IMR-90 (cell line): ENCODE measurements at regions not wholly inside any gene's neighbourhood (a gene's known extent, or its start where the extent isn't known, plus 50 kb on each side); places are given as distances from the start of the nearest gene placed in this dataset.

Experiments
- ATAC-seq: fragments of 200-7000 bp; cut with Tn5 transposase; 2 replicates; pipeline ENCODE4 v1.9.1; 2020; ENCODE audit warnings: low read depth, mild to moderate bottlenecking, moderate library complexity
- BruUV-seq: library from RNA; stranded (reverse); fragments of 400-500 nt; replicated peaks from 2 replicates; lab custom pipeline; 2021; lab: Mats Ljungman, UMichigan
- CTCF ChIA-PET: fragments of 300-600 bp; formaldehyde crosslinking; extraction: SDS; loops from one replicate; lab custom pipeline; 2021; ENCODE audit warnings: antibody characterized with exemption; lab: Yijun Ruan, JAX
- POLR2A ChIA-PET: fragments of 300-600 bp; sonication (Branson Sonifier 250); formaldehyde crosslinking; loops from one replicate; lab custom pipeline; 2022; ENCODE audit warnings: antibody characterized with exemption; ENCODE audit not compliant: unreplicated experiment; lab: Charles Lee
- DNase-seq: peaks from one replicate; pipeline ENCODE4 v3.0.0; 2013
- H2AFZ ChIP-seq: replicated peaks from 2 replicates; pipeline ENCODE3; 2013; ENCODE audit warnings: low read length, mild to moderate bottlenecking; ENCODE audit not compliant: poor library complexity
- H2AK5ac ChIP-seq: 2 replicates; pipeline ENCODE4 v1.6.1; 2013; ENCODE audit warnings: low read depth, low read length, inconsistent platforms
- H2AK9ac ChIP-seq: replicated peaks from 2 replicates; pipeline ENCODE3; 2013; ENCODE audit warnings: mild to moderate bottlenecking, low read depth, low read length, moderate library complexity; ENCODE audit not compliant: poor library complexity
- H2BK120ac ChIP-seq: 2 replicates; pipeline ENCODE4 v1.6.1; 2013; ENCODE audit warnings: low read depth, low read length, inconsistent platforms
- H2BK15ac ChIP-seq: 3 replicates; pipeline ENCODE4 v1.6.1; 2013; ENCODE audit warnings: low read depth, low read length, inconsistent platforms
- H2BK20ac ChIP-seq: 2 replicates; pipeline ENCODE4 v1.6.1; 2013; ENCODE audit warnings: low read depth, mild to moderate bottlenecking, inconsistent platforms, low read length, moderate library complexity
- H2BK5ac ChIP-seq: 2 replicates; pipeline ENCODE4 v1.6.1; 2013; ENCODE audit warnings: mild to moderate bottlenecking, low read depth, low read length, inconsistent platforms; ENCODE audit not compliant: poor library complexity, severe bottlenecking
- H3K14ac ChIP-seq: replicated peaks from 2 replicates; pipeline ENCODE4 v1.6.1; 2013; ENCODE audit warnings: low read depth, low read length, inconsistent platforms
- H3K18ac ChIP-seq: 2 replicates; pipeline ENCODE4 v1.6.1; 2013; ENCODE audit warnings: low read depth, low read length, control low read depth
- H3K23ac ChIP-seq: 2 replicates; pipeline ENCODE4 v1.6.1; 2013; ENCODE audit warnings: low read depth, low read length, inconsistent platforms
- H3K27ac ChIP-seq: 2 replicates; pipeline ENCODE4 v1.5.1; 2013; ENCODE audit warnings: mild to moderate bottlenecking, control low read depth, low read length; ENCODE audit not compliant: insufficient read depth
- H3K27me3 ChIP-seq: 2 replicates; pipeline ENCODE4 v1.6.1; 2013; ENCODE audit warnings: low read length; ENCODE audit not compliant: control insufficient read depth, insufficient read depth
- H3K36me3 ChIP-seq: 2 replicates; pipeline ENCODE4 v1.6.1; 2013; ENCODE audit warnings: low read length, mixed read lengths; ENCODE audit not compliant: control insufficient read depth, insufficient read depth
- H3K4ac ChIP-seq: 2 replicates; pipeline ENCODE4 v1.6.1; 2013; ENCODE audit warnings: low read depth, low read length, inconsistent platforms
- H3K4me1 ChIP-seq: 2 replicates; pipeline ENCODE4 v1.6.1; 2013; ENCODE audit warnings: low read length, mixed read lengths; ENCODE audit not compliant: control insufficient read depth, insufficient read depth
- H3K4me2 ChIP-seq: 2 replicates; pipeline ENCODE4 v1.6.1; 2013; ENCODE audit warnings: low read depth, mild to moderate bottlenecking, control low read depth, low read length, moderate library complexity
- H3K4me3 ChIP-seq: 2 replicates; pipeline ENCODE4 v1.5.1; 2013; ENCODE audit warnings: low read depth, mild to moderate bottlenecking, control low read depth, low read length, moderate library complexity; ENCODE audit not compliant: insufficient read depth
- H3K56ac ChIP-seq: 2 replicates; pipeline ENCODE4 v1.6.1; 2013; ENCODE audit warnings: low read length, inconsistent platforms; ENCODE audit not compliant: insufficient read depth; ENCODE audit errors: extremely low read depth
- H3K79me1 ChIP-seq, 2 experiments: 2 replicates each; pipeline ENCODE4 v1.6.1; 2013; ENCODE audit warnings: low read length in 2 of 2, inconsistent platforms in 1 of 2, low read depth in 1 of 2
- H3K9ac ChIP-seq: 2 replicates; pipeline ENCODE4 v1.6.1; 2013; ENCODE audit warnings: low read depth, low read length, control low read depth
- H3K9me1 ChIP-seq: 2 replicates; pipeline ENCODE4 v1.6.1; 2013; ENCODE audit warnings: low read length, inconsistent platforms; ENCODE audit not compliant: insufficient read depth
- H3K9me3 ChIP-seq: 2 replicates; pipeline ENCODE4 v1.6.1; 2013; ENCODE audit warnings: low read length; ENCODE audit not compliant: control insufficient read depth, insufficient read depth
- H4K20me1 ChIP-seq: 2 replicates; pipeline ENCODE4 v1.6.1; 2013; ENCODE audit warnings: low read length, inconsistent platforms; ENCODE audit not compliant: insufficient read depth
- H4K5ac ChIP-seq: 2 replicates; pipeline ENCODE4 v1.6.1; 2013; ENCODE audit warnings: mild to moderate bottlenecking, low read depth, low read length, control low read depth
- H4K8ac ChIP-seq, 2 experiments: 2 replicates each; pipeline ENCODE4 v1.6.1; 2013; ENCODE audit warnings: low read depth in 2 of 2, low read length in 2 of 2, control low read depth in 1 of 2, inconsistent platforms in 1 of 2
- H4K91ac ChIP-seq: 2 replicates; pipeline ENCODE4 v1.6.1; 2013; ENCODE audit warnings: low read depth, low read length, inconsistent platforms; ENCODE audit not compliant: insufficient read depth
- BHLHE40 ChIP-seq: fragments of 150-350 bp; IDR thresholded peaks from 2 replicates; pipeline ENCODE4 v1.6.1; 2016; ENCODE audit warnings: mild to moderate bottlenecking, low read depth, low read length
- CEBPB ChIP-seq: IDR thresholded peaks from 2 replicates; pipeline ENCODE4 v1.6.1; 2012; ENCODE audit warnings: low read depth, low read length, improper control_type of control experiment
- CHD1 ChIP-seq: IDR thresholded peaks from 2 replicates; pipeline ENCODE4 v1.6.1; 2012; ENCODE audit warnings: low read depth, low read length, improper control_type of control experiment
- FOS ChIP-seq: fragments of 150-350 bp; IDR thresholded peaks from 2 replicates; pipeline ENCODE4 v1.6.1; 2016; ENCODE audit warnings: low read depth, low read length
- MAFK ChIP-seq: IDR thresholded peaks from 2 replicates; pipeline ENCODE4 v1.6.1; 2012; ENCODE audit warnings: low read depth, low read length, improper control_type of control experiment
- MAZ ChIP-seq: IDR thresholded peaks from 2 replicates; pipeline ENCODE4 v1.6.1; 2012; ENCODE audit warnings: low read depth, mild to moderate bottlenecking, low read length, improper control_type of control experiment, moderate library complexity, borderline replicate concordance
- MXI1 ChIP-seq: IDR thresholded peaks from 2 replicates; pipeline ENCODE4 v1.6.1; 2012; ENCODE audit warnings: low read depth, mild to moderate bottlenecking, low read length, moderate library complexity, borderline replicate concordance
- NFE2L2 ChIP-seq: fragments of 150-350 bp; IDR thresholded peaks from 2 replicates; pipeline ENCODE4 v1.6.1; 2016; ENCODE audit warnings: low read depth, mild to moderate bottlenecking, low read length
- POLR2A ChIP-seq: IDR thresholded peaks from 2 replicates; pipeline ENCODE4 v1.6.1; 2012; ENCODE audit warnings: mild to moderate bottlenecking, low read depth, low read length
- RAD21 ChIP-seq: IDR thresholded peaks from 2 replicates; pipeline ENCODE4 v1.6.1; 2012; ENCODE audit warnings: low read length, improper control_type of control experiment
- RCOR1 ChIP-seq: IDR thresholded peaks from 2 replicates; pipeline ENCODE4 v1.6.1; 2012; ENCODE audit warnings: mild to moderate bottlenecking, low read length, improper control_type of control experiment; ENCODE audit not compliant: insufficient replicate concordance
- RFX5 ChIP-seq: IDR thresholded peaks from 2 replicates; pipeline ENCODE4 v1.8.0; 2012; ENCODE audit warnings: low read depth, mild to moderate bottlenecking, low read length, moderate library complexity
- SMC3 ChIP-seq: fragments of 150-350 bp; IDR thresholded peaks from 2 replicates; pipeline ENCODE4 v1.6.1; 2016; ENCODE audit warnings: low read depth, mild to moderate bottlenecking, antibody characterized with exemption, low read length, moderate library complexity
- WGBS, 2 experiments: methylation state at CpG; one replicate each; pipeline versions ENCODE4 v1.1.5 to v1.1.7; 2013; ENCODE audit warnings: missing lambda C conversion rate in 2 of 2; ENCODE audit not compliant: insufficient read length in 1 of 2; ENCODE audit errors: extremely low coverage in 2 of 2; 5-methylcytosine and 5-hydroxymethylcytosine counted together
- dilution Hi-C: fragments of 300-500 bp; cut with HindIII; formaldehyde crosslinking; loops from one replicate; pipeline ENCODE4 v1.14.3; 2018; ENCODE audit warnings: low sequenced_read_pairs; ENCODE audit not compliant: unreplicated experiment
- in situ Hi-C: fragments of 300-500 bp; cut with MboI; formaldehyde crosslinking; loops from 3 replicates; pipeline ENCODE4 v1.14.3; 2019; ENCODE audit warnings: low sequenced_read_pairs, inconsistent platforms, mixed read lengths
- intact Hi-C: fragments of 100-400 bp; cut with micrococcal nuclease; formaldehyde crosslinking; loops from 2 replicates; pipeline ENCODE4 v1.10.0; 2022
- TF ChIP-seq, protein P1 (sequence below): conservative IDR thresholded peaks from 2 replicates; pipeline ENCODE4 v1.5.1; 2012; ENCODE audit warnings: mild to moderate bottlenecking, low read depth, low read length, improper control_type of control experiment
- TF ChIP-seq, protein P2 (sequence below): fragments of 150-350 bp; IDR thresholded peaks from 2 replicates; pipeline ENCODE4 v1.6.1; 2016; ENCODE audit warnings: low read depth, mild to moderate bottlenecking, low read length, moderate library complexity, borderline replicate concordance
- TF ChIP-seq, protein P3 (sequence below): fragments of 150-350 bp; IDR thresholded peaks from 2 replicates; pipeline ENCODE4 v1.6.1; 2017; ENCODE audit warnings: mild to moderate bottlenecking, antibody characterized with exemption, low read length, low read depth

DNA sequence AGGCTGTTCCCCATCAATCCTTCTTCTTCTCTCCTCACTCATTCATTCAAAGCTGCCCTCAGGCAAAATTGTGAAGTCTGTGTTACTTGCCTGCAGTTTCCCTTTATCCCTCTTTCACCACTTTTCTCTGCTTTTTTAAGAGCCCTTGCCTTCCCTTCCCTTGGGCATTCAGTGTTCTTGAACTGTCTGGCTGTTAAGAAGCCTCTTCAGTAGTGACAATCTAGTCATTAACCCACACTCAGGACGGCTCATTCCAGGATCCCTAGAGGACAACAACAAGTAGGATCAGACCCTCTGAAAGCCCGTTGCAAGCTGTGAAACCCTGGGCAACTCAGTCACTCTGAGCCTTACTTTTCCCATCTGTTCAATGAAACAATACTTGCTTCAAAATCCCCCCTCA, 615.7 kb downstream of the EPHA4 start:
- Histone ChIP-seq H2BK15ac (no peak overlapping the region), H3K18ac (no peak overlapping the region), H3K4me3 (no peak overlapping the region), H3K9ac (no peak overlapping the region), H3K56ac (no peak overlapping the region), H4K20me1 (no peaks in the 10 kb centered on the region), H3K79me1 (no peaks in the 10 kb centered on the region), H3K4me2 (no peak overlapping the region), H4K5ac (no peak overlapping the region), H3K9me3 (no peaks in the 10 kb centered on the region), H3K27ac (no peak overlapping the region), H3K27me3 (peaks cover 6% of the 10 kb centered on the region), H3K4ac (no peak overlapping the region), H4K8ac (no peak overlapping the region), H3K4me1 (no peaks in the 10 kb centered on the region), H2AFZ (no peak overlapping the region), H3K23ac (no peak overlapping the region), H3K36me3 (no peaks in the 10 kb centered on the region), H3K14ac (no peak overlapping the region), H2AK5ac (no peak overlapping the region), H2BK20ac (no peak overlapping the region), H4K91ac (no peak overlapping the region), H2BK5ac (no peak overlapping the region), H2BK120ac (no peak overlapping the region), H2AK9ac (no peak overlapping the region), H3K9me1 (no peaks in the 10 kb centered on the region)
- dilution Hi-C loops (no loop called here), intact Hi-C loops (loop anchor here (10.0 kb wide), 1 partner anchor 172 kb away; no protein-coding TSS in a partner anchor), in situ Hi-C loops (no loop called here)
- POLR2A ChIA-PET, result no interaction called here
- TF ChIP-seq BHLHE40, result no peak
- no peak for TF ChIP-seq RAD21
- TF ChIP-seq RCOR1, result no peak
- TF ChIP-seq, protein P1, sequence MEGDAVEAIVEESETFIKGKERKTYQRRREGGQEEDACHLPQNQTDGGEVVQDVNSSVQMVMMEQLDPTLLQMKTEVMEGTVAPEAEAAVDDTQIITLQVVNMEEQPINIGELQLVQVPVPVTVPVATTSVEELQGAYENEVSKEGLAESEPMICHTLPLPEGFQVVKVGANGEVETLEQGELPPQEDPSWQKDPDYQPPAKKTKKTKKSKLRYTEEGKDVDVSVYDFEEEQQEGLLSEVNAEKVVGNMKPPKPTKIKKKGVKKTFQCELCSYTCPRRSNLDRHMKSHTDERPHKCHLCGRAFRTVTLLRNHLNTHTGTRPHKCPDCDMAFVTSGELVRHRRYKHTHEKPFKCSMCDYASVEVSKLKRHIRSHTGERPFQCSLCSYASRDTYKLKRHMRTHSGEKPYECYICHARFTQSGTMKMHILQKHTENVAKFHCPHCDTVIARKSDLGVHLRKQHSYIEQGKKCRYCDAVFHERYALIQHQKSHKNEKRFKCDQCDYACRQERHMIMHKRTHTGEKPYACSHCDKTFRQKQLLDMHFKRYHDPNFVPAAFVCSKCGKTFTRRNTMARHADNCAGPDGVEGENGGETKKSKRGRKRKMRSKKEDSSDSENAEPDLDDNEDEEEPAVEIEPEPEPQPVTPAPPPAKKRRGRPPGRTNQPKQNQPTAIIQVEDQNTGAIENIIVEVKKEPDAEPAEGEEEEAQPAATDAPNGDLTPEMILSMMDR, result no peak
- TF ChIP-seq, protein P2, sequence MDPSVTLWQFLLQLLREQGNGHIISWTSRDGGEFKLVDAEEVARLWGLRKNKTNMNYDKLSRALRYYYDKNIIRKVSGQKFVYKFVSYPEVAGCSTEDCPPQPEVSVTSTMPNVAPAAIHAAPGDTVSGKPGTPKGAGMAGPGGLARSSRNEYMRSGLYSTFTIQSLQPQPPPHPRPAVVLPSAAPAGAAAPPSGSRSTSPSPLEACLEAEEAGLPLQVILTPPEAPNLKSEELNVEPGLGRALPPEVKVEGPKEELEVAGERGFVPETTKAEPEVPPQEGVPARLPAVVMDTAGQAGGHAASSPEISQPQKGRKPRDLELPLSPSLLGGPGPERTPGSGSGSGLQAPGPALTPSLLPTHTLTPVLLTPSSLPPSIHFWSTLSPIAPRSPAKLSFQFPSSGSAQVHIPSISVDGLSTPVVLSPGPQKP, result no peak
- no peak for TF ChIP-seq MAFK
- no peak for TF ChIP-seq MAZ
- no peak for TF ChIP-seq MXI1
- no peak for TF ChIP-seq SMC3
- TF ChIP-seq, protein P3, sequence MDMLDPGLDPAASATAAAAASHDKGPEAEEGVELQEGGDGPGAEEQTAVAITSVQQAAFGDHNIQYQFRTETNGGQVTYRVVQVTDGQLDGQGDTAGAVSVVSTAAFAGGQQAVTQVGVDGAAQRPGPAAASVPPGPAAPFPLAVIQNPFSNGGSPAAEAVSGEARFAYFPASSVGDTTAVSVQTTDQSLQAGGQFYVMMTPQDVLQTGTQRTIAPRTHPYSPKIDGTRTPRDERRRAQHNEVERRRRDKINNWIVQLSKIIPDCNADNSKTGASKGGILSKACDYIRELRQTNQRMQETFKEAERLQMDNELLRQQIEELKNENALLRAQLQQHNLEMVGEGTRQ, result no peak
- TF ChIP-seq NFE2L2, result no peak
- TF ChIP-seq CHD1, result no peak
- no peak for TF ChIP-seq FOS
- TF ChIP-seq RFX5, result no peak
- TF ChIP-seq POLR2A, result no peak
- no peak for TF ChIP-seq CEBPB
- CTCF ChIA-PET, result interaction anchor here (1.7 kb wide), 1 partner anchor 10 kb away, joined by 4 read pairs; no protein-coding TSS in a partner anchor
- BruUV-seq, result no TSS peak
- no CpG with 5 or more reads among the region's 2 CpGs for WGBS, 2 experiments
- ATAC-seq, result no peak
- no peak for DNase-seq
